T-helper 2 cell treated with Interferon-gamma antibody and Interleukin-4, amounts not matched to agents 5 μg/mL and 100 μg/mL, for 36 hours (primary cell): ENCODE measurements at regions not wholly inside any gene's neighbourhood (a gene's known extent, or its start where the extent isn't known, plus 50 kb on each side); places are given as distances from the start of the nearest gene placed in this dataset.
"Not testable (repeated sequence)": the region's sequence is repeated elsewhere in the genome, so short reads cannot be mapped to it uniquely, and the experiment has no call there.

Experiments
- DNase-seq: peaks from one replicate; pipeline ENCODE4 v3.0.0; 2021; ENCODE audit warnings: low spot score
- H3K27ac Mint-ChIP-seq: one replicate; pipeline ENCODE4 v1.8.0; 2021; ENCODE audit warnings: mild to moderate bottlenecking, mixed read lengths
- H3K27me3 Mint-ChIP-seq: one replicate; pipeline ENCODE4 v1.8.0; 2021; ENCODE audit warnings: low read depth, mixed read lengths
- H3K36me3 Mint-ChIP-seq: one replicate; pipeline ENCODE4 v1.8.0; 2021; ENCODE audit warnings: low read depth, mixed read lengths
- H3K4me1 Mint-ChIP-seq: one replicate; pipeline ENCODE4 v1.8.0; 2021; ENCODE audit warnings: low read depth, mixed read lengths
- H3K4me3 Mint-ChIP-seq: one replicate; pipeline ENCODE4 v1.8.0; 2022; ENCODE audit warnings: mild to moderate bottlenecking, moderate library complexity, mixed read lengths
- H3K9me3 Mint-ChIP-seq: one replicate; pipeline ENCODE4 v1.8.0; 2021; ENCODE audit warnings: mixed read lengths

GRCh38 chr13:73667756-73668155 is 466.4 kb downstream of the KLF12 start:
- Mint-ChIP-seq H3K4me1 (peaks cover under 1% of the 10 kb centered on the region), H3K36me3 (no peaks in the 10 kb centered on the region), H3K4me3 (no peak overlapping the region), H3K27ac (no peak overlapping the region), H3K9me3 (no peaks in the 10 kb centered on the region), H3K27me3 (peaks cover 16% of the 10 kb centered on the region)
- no peak for DNase-seq

- Mint-ChIP-seq H3K27ac (no peak overlapping the region), H3K27me3 (peaks cover 16% of the 10 kb centered on the region), H3K9me3 (no peaks in the 10 kb centered on the region), H3K4me3 (no peak overlapping the region), H3K4me1 (peaks cover 3% of the 10 kb centered on the region), H3K36me3 (no peaks in the 10 kb centered on the region)
- no peak for DNase-seq
These were observed 468.9 kb downstream of the KLF12 start for GRCh38 chr13:73665261-73665660.

DNA sequence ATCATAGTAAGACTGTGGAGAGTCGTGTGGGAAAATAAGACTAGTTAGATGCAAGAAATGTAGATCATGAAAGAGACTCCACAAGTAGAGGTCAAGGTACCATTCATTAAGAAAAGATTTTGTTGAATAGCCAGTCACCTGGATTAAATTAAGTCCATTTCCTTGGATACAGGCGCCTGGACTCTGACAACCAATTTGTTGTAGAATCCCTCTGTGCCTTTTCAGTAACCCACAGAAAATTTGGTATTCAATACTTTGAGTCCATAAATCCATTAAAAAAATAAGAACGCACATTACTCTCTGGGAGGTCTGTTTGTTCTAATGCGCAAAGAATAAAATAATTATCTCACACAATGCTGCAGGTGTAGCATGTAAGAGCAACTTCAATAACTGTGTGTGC is 469.4 kb downstream of the KLF12 start:
- no peak for DNase-seq
- no peak overlapping the region for H3K4me3 Mint-ChIP-seq
- no peak overlapping the region for H3K27ac Mint-ChIP-seq
- H3K4me1 Mint-ChIP-seq = peaks cover 3% of the 10 kb centered on the region
- peaks cover 16% of the 10 kb centered on the region for H3K27me3 Mint-ChIP-seq
- H3K36me3 Mint-ChIP-seq = no peaks in the 10 kb centered on the region
- H3K9me3 Mint-ChIP-seq = no peaks in the 10 kb centered on the region

GRCh38 chr13:73662833-73663232 is 471.4 kb downstream of the KLF12 start:
- Mint-ChIP-seq H3K36me3 (no peaks in the 10 kb centered on the region), H3K4me3 (no peak overlapping the region), H3K4me1 (peaks cover 3% of the 10 kb centered on the region), H3K27ac (no peak overlapping the region), H3K9me3 (no peaks in the 10 kb centered on the region), H3K27me3 (peaks cover 10% of the 10 kb centered on the region)
- DNase-seq = no peak

DNA sequence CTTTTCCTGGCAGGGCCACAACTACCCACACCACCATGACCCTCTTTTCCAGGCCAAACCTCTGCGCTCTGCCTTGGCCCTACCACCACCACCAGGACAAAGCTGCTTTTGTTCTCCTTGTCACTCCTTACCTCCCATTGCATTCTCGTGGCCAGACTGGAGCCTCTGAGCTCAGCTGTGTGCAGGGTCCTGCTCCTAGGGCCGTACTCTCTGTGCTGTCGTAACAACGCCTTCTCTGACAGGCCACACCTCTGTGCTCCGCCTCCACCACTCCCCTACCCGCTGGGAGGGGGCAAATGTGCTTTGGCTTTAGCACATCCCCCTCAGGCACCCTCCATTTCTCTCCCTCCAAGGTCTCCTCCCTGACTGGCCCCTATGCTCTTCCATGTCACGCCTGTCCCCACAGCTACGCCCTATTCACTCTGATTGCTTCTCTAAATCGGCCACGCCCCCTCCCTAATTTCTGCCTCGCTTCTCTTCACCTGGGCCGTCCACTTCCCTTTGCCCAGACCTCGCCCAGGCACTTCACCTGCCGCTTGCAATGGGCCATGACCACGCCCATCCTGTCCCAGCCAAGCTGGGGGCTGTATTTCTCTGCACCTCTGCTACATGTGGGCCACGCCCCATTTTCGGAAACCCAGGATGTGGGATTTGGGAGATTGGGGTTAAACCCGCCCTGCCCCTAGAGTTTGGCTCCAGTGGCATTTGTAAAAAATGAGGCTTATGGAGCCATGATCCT is 472.3 kb downstream of the KLF12 start:
- Mint-ChIP-seq H3K36me3 (no peaks in the 10 kb centered on the region), H3K27ac (no peak overlapping the region), H3K4me1 (peaks cover 3% of the 10 kb centered on the region), H3K4me3 (no peak overlapping the region), H3K9me3 (no peaks in the 10 kb centered on the region), H3K27me3 (peaks cover 7% of the 10 kb centered on the region)
- DNase-seq = no peak

- no peak for DNase-seq
- Mint-ChIP-seq H3K9me3 (no peaks in the 10 kb centered on the region), H3K4me3 (no peak overlapping the region), H3K27ac (no peak overlapping the region), H3K4me1 (peaks cover 3% of the 10 kb centered on the region), H3K27me3 (peaks cover 7% of the 10 kb centered on the region), H3K36me3 (no peaks in the 10 kb centered on the region)
These were observed 473.1 kb downstream of the KLF12 start for GRCh38 chr13:73661066-73661465.

DNA sequence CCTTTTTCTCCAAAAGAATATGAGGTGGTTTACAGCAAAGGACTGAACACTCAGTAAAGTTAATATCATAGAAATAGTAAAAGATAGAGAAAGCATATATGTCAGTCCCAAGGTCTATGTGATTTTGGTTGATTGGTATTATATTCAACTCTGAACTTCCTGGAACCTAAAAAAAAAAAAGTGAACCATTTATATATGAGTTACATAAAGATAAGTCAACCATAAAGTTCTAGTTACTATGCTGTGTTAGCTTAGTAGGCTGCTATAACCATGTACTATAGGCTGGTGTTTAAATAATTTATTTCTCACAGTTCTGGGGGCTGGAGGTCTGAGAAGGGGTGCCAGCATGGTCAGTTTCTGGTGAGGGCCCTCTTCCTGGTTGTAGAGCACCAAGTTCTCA is 475.6 kb downstream of the KLF12 start:
- H3K27me3 Mint-ChIP-seq = peaks cover 2% of the 10 kb centered on the region
- H3K9me3 Mint-ChIP-seq = no peaks in the 10 kb centered on the region
- H3K36me3 Mint-ChIP-seq = no peaks in the 10 kb centered on the region
- H3K4me3 Mint-ChIP-seq = no peak overlapping the region
- no peak overlapping the region for H3K27ac Mint-ChIP-seq
- peaks cover 3% of the 10 kb centered on the region for H3K4me1 Mint-ChIP-seq
- DNase-seq = no peak

- Mint-ChIP-seq H3K27me3 (peaks cover 2% of the 10 kb centered on the region), H3K4me3 (no peak overlapping the region), H3K36me3 (no peaks in the 10 kb centered on the region), H3K9me3 (no peaks in the 10 kb centered on the region), H3K27ac (no peak overlapping the region), H3K4me1 (peaks cover 3% of the 10 kb centered on the region)
- DNase-seq = no peak
These were observed 476.2 kb downstream of the KLF12 start for GRCh38 chr13:73657821-73658540.

DNA sequence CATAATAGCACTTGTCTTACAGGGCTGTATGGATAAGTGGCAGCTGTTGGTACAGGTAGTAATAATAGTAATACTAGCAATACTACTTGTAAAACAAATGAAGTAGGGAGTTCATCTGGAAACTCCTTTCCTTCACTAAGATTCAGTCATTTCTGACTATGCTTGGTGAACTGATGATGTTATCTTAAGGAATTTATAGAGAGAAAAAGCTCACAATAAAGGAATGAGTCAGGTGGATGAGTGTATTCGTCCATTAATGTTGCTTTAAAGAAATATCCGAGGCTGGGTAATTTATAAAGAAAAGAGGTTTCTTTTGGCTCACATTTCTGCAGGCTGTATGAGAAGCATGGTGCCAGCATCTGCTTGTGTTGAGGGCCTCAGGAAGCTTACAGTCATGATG is 477.3 kb downstream of the KLF12 start:
- Mint-ChIP-seq H3K27me3 (peaks cover 2% of the 10 kb centered on the region), H3K27ac (no peak overlapping the region), H3K4me3 (no peak overlapping the region), H3K36me3 (no peaks in the 10 kb centered on the region), H3K4me1 (no peaks in the 10 kb centered on the region), H3K9me3 (no peaks in the 10 kb centered on the region)
- DNase-seq = no peak

DNA sequence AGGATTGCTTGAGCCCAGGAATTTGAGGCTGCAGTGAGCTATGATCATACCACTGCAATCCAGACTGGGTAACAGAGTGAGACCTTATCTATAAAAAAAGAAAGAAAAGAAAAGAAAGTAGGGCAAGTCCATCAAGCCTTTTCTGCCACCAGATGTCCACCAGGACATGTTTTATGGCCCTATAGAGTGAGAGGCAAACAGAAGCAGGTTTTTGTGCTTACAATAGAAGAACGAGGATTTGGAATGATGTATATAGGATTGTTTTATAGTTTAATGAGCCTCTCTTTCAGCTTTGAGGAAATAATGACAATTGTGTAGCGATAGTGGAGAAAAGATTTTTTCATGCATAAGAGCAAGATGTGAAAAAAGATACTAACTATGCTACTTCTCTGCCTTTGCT is 480.5 kb downstream of the KLF12 start:
- H3K27me3 Mint-ChIP-seq = peaks cover 2% of the 10 kb centered on the region
- no peak overlapping the region for H3K27ac Mint-ChIP-seq
- no peaks in the 10 kb centered on the region for H3K36me3 Mint-ChIP-seq
- no peaks in the 10 kb centered on the region for H3K4me1 Mint-ChIP-seq
- no peak for DNase-seq
- no peak overlapping the region for H3K4me3 Mint-ChIP-seq
- H3K9me3 Mint-ChIP-seq = peaks cover 8% of the 10 kb centered on the region

DNA sequence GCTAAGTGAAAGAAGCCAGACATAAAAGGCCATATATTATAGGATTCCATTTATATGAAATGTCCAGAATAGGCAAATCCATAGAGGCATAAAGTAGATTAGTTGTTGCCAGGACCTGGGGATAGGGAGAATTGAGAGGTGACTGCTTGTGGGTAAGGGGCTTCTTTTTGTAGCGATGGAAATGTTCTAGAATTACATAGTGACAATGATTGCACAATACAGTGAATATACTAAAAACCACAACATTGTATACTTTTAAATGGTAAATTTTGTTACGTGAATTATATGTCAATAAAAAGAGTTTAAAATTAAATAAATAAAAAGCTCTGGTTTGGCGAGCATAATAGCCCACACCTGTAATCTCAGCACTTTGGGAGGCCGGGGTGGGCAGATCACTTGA is 486.8 kb downstream of the KLF12 start:
- DNase-seq = no peak
- peaks cover 23% of the 10 kb centered on the region for H3K9me3 Mint-ChIP-seq
- no peak overlapping the region for H3K4me3 Mint-ChIP-seq
- H3K27ac Mint-ChIP-seq = no peak overlapping the region
- H3K4me1 Mint-ChIP-seq = no peaks in the 10 kb centered on the region
- no peaks in the 10 kb centered on the region for H3K27me3 Mint-ChIP-seq
- no peaks in the 10 kb centered on the region for H3K36me3 Mint-ChIP-seq

DNA sequence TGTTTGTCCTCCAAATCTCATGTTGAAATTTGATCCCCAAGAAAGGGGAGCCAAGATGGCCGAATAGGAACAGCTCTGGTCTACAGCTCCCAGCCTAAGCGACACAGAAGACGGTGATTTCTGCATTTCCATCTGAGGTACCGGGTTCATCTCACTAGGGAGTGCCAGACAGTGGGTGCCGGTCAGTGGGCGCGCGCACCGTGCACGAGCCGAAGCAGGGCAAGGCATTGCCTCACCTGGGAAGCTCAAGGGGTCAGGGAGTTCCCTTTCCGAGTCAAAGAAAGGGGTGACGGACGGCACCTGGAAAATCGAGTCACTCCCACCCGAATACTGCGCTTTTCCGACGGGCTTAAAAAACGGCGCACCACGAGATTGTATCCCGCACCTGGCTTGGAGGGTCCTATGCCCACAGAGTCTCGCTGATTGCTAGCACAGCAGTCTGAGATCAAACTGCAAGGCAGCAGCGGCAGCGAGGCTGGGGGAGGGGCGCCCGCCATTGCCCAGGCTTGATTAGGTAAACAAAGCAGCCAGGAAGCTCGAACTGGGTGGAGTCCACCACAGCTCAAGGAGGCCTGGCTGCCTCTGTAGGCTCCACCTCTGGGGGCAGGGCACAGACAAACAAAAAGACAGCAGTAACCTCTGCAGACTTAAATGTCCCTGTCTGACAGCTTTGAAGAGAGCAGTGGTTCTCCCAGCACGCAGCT is 493.6 kb downstream of the KLF12 start:
- not testable (repeated sequence) for H3K27me3 Mint-ChIP-seq, H3K36me3 Mint-ChIP-seq, H3K4me3 Mint-ChIP-seq, H3K27ac Mint-ChIP-seq, H3K9me3 Mint-ChIP-seq, H3K4me1 Mint-ChIP-seq, DNase-seq

DNA sequence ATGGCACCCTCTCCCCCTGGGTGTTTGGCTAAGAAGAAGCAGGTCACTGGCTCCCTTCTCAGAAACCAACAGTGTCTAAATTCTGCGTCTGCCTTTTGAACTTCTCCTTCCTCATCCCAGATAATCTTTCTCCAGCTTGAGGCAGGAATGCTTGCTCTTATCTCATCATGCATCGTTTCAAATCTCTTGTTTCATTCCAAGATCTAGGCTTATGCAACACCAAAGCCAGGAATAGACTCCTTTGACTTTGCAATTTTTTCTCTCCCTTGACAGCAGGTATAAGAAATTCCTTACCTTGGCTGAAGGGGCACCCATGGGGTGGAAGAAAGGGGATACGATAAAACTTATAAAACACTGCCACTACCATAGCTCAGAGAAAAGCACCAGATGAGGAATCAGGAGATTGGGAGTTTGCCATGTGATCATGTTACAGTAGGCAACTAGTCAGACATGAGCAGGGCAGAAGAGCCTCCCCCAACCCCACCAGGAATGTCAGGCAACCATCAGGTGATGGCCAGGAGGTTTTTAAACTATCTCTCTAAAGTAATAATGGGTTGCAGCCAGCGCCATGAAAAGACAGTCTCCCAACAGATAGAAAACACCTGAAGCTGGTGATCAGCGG is 498.9 kb downstream of the KLF12 start:
- peaks cover 39% of the 10 kb centered on the region for H3K27me3 Mint-ChIP-seq

More for the DNA sequence above, 498.9 kb downstream of the KLF12 start:
- no peak for DNase-seq
- Mint-ChIP-seq H3K36me3 (peaks cover under 1% of the 10 kb centered on the region), H3K4me1 (peaks cover 6% of the 10 kb centered on the region), H3K4me3 (no peak overlapping the region), H3K27ac (no peak overlapping the region), H3K9me3 (no peaks in the 10 kb centered on the region)
